CD14-positive monocyte (primary cell): ENCODE measurements at regions not wholly inside any gene's neighbourhood (a gene's known extent, or its start where the extent isn't known, plus 50 kb on each side); places are given as distances from the start of the nearest gene placed in this dataset.

ENCODE experiments used
- DNase-seq, 3 donors: peaks; one replicate each; pipeline ENCODE4 v3.0.0-alpha.2; 2011 to 2022
- H2AFZ ChIP-seq: 2 replicates; pipeline ENCODE4 v1.6.0; 2012; ENCODE audit warnings: mild to moderate bottlenecking, low read depth, low read length, inconsistent platforms; ENCODE audit not compliant: insufficient read depth, poor library complexity, severe bottlenecking
- H3K27ac ChIP-seq, 2 donors: 1 replicate in 1 of 2; 2 replicates in 1 of 2; pipeline ENCODE4 v1.5.1; 2012 to 2013; ENCODE audit warnings: low read length in 2 of 2, control low read depth in 1 of 2, inconsistent platforms in 1 of 2, low read depth in 1 of 2, mild to moderate bottlenecking in 1 of 2
- H3K27me3 ChIP-seq, 2 donors: one replicate each; pipeline versions ENCODE4 v1.6.0 to v1.6.1; 2011 to 2013; ENCODE audit warnings: low read length in 2 of 2; ENCODE audit not compliant: control insufficient read depth in 2 of 2, insufficient read depth in 2 of 2
- H3K36me3 ChIP-seq, 2 donors: replicated peaks in 1 of 2; 1 replicate in 1 of 2; 2 replicates in 1 of 2; pipeline versions ENCODE4 v1.5.1 to v1.6.1; 2012 to 2013; ENCODE audit warnings: low read length in 2 of 2, control low read depth in 1 of 2, inconsistent platforms in 1 of 2, mild to moderate bottlenecking in 1 of 2; ENCODE audit not compliant: insufficient read depth in 2 of 2, control insufficient read depth in 1 of 2
- H3K4me1 ChIP-seq, 2 donors: 1 replicate in 1 of 2; 2 replicates in 1 of 2; pipeline versions ENCODE4 v1.5.1 to v1.6.1; 2012 to 2013; ENCODE audit warnings: low read length in 2 of 2, control low read depth in 1 of 2, inconsistent platforms in 1 of 2, mild to moderate bottlenecking in 1 of 2, moderate library complexity in 1 of 2; ENCODE audit not compliant: insufficient read depth in 2 of 2, control insufficient read depth in 1 of 2
- H3K4me2 ChIP-seq: replicated peaks from 2 replicates; pipeline ENCODE3; 2012; ENCODE audit warnings: low read length, moderate library complexity, mild to moderate bottlenecking; ENCODE audit not compliant: poor library complexity, severe bottlenecking; ENCODE audit errors: extremely low read depth
- H3K4me3 ChIP-seq, 3 experiments: fragments of 200-600 bp in 1 of 3; sonication (generic) in 1 of 3; replicated peaks in 1 of 3; 1 replicate in 2 of 3; 2 replicates in 1 of 3; pipeline ENCODE4 v1.5.1; 2011 to 2013; ENCODE audit warnings: low read length in 3 of 3, mild to moderate bottlenecking in 3 of 3, control low read depth in 2 of 3, low read depth in 2 of 3, inconsistent platforms in 1 of 3, moderate library complexity in 1 of 3
- H3K79me2 ChIP-seq: 2 replicates; pipeline ENCODE4 v1.6.0; 2012; ENCODE audit warnings: mild to moderate bottlenecking, control low read depth, inconsistent platforms, low read length, moderate library complexity; ENCODE audit not compliant: insufficient read depth
- H3K9ac ChIP-seq: 2 replicates; pipeline ENCODE4 v1.6.0; 2017; ENCODE audit warnings: low read length, mild to moderate bottlenecking; ENCODE audit not compliant: insufficient read depth, poor library complexity, severe bottlenecking
- H3K9me3 ChIP-seq, 2 donors: replicated peaks in 1 of 2; 1 replicate in 1 of 2; 2 replicates in 1 of 2; pipeline versions ENCODE4 v1.5.1 to v1.6.1; 2012 to 2013; ENCODE audit warnings: low read length in 2 of 2, control low read depth in 1 of 2; ENCODE audit not compliant: control insufficient read depth in 1 of 2, insufficient read depth in 1 of 2
- H4K20me1 ChIP-seq: 2 replicates; pipeline ENCODE4 v1.6.0; 2012; ENCODE audit warnings: mild to moderate bottlenecking, low read length, control low read depth, moderate library complexity; ENCODE audit not compliant: insufficient read depth
- H3K27ac Mint-ChIP-seq, 7 donors: one replicate each; pipeline ENCODE4 v1.8.0; 2020; ENCODE audit warnings: mild to moderate bottlenecking in 7 of 7, mixed read lengths in 7 of 7, moderate library complexity in 6 of 7, inconsistent platforms in 2 of 7
- H3K27me3 Mint-ChIP-seq, 3 donors: one replicate each; pipeline ENCODE4 v1.8.0; 2021 to 2022; ENCODE audit warnings: low read depth in 3 of 3, mild to moderate bottlenecking in 3 of 3, mixed read lengths in 3 of 3, moderate library complexity in 3 of 3, inconsistent platforms in 1 of 3
- H3K36me3 Mint-ChIP-seq, 2 donors: one replicate each; pipeline ENCODE4 v1.8.0; 2020; ENCODE audit warnings: mixed read lengths in 2 of 2, inconsistent platforms in 1 of 2, mild to moderate bottlenecking in 1 of 2
- H3K4me1 Mint-ChIP-seq: one replicate; pipeline ENCODE4 v1.8.0; 2020; ENCODE audit warnings: mild to moderate bottlenecking, mixed read lengths
- H3K4me3 Mint-ChIP-seq, 2 donors: one replicate each; pipeline ENCODE4 v1.8.0; 2020; ENCODE audit warnings: mild to moderate bottlenecking in 2 of 2, mixed read lengths in 2 of 2, moderate library complexity in 1 of 2
- H3K9me3 Mint-ChIP-seq, 7 donors: one replicate each; pipeline ENCODE4 v1.8.0; 2020 to 2022; ENCODE audit warnings: mixed read lengths in 7 of 7, mild to moderate bottlenecking in 6 of 7, moderate library complexity in 6 of 7, inconsistent platforms in 2 of 7
- CTCF ChIP-seq: fragments of 200-600 bp; IDR thresholded peaks from one replicate; pipeline ENCODE4 v1.8.0; 2022; ENCODE audit warnings: antibody characterized with exemption, mild to moderate bottlenecking
- WGBS: methylation state at CpG from one replicate; pipeline ENCODE4 v1.1.5; 2013; ENCODE audit warnings: missing lambda C conversion rate; ENCODE audit not compliant: insufficient coverage; 5-methylcytosine and 5-hydroxymethylcytosine counted together
- intact Hi-C, 2 donors: fragments of 100-400 bp; cut with micrococcal nuclease; formaldehyde crosslinking; loops; one replicate each; pipeline versions ENCODE4 v1.15.0 to v1.15.1; 2023

- Mint-ChIP-seq H3K27ac (no peak overlapping the region), H3K36me3 (no peaks in the 10 kb centered on the region), H3K9me3 (peaks cover 0 to 10% (median 8%) of the 10 kb centered on the region in 7 donors), H3K27me3 (no peaks in the 10 kb centered on the region), H3K4me1 (no peaks in the 10 kb centered on the region), H3K4me3 (no peak overlapping the region)
- Histone ChIP-seq H3K4me3 (no peak overlapping the region), H3K27me3 (no peaks in the 10 kb centered on the region), H3K27ac (no peak overlapping the region), H3K4me1 (no peaks in the 10 kb centered on the region), H3K36me3 (no peaks in the 10 kb centered on the region), H2AFZ (no peak overlapping the region), H3K4me2 (no peak overlapping the region), H3K79me2 (no peaks in the 10 kb centered on the region), H3K9me3 (no peaks in the 10 kb centered on the region), H3K9ac (no peak overlapping the region), H4K20me1 (no peaks in the 10 kb centered on the region)
- no peak for TF ChIP-seq CTCF
- WGBS: 96% methylated on average over 4 of the region's 6 CpGs
- DNase-seq: no peak
- intact Hi-C loops: no loop called here
Measured at GRCh38 chr4:79082997-79083396, 143.8 kb upstream of the PAQR3 start.

- WGBS: 60% methylated on average over 1 of the region's 1 CpG
- no peak overlapping the region for H3K27ac Mint-ChIP-seq
Measured at GRCh38 chr4:79081973-79082372, 142.7 kb upstream of the PAQR3 start.

More at GRCh38 chr4:79081973-79082372, 142.7 kb upstream of the PAQR3 start:
- no peaks in the 10 kb centered on the region for H3K79me2 ChIP-seq
- H2AFZ ChIP-seq: no peak overlapping the region
- H3K9me3 Mint-ChIP-seq: peaks cover 0 to 10% (median 8%) of the 10 kb centered on the region in 7 donors
- DNase-seq: no peak
- H3K36me3 Mint-ChIP-seq: no peaks in the 10 kb centered on the region
- no peak overlapping the region for H3K27ac ChIP-seq
- no peak overlapping the region for H3K4me3 Mint-ChIP-seq
- no peaks in the 10 kb centered on the region for H4K20me1 ChIP-seq
- no peak overlapping the region for H3K4me3 ChIP-seq
- no peaks in the 10 kb centered on the region for H3K27me3 Mint-ChIP-seq
- no peaks in the 10 kb centered on the region for H3K9me3 ChIP-seq
- intact Hi-C loops: no loop called here
- H3K9ac ChIP-seq: no peak overlapping the region
- no peaks in the 10 kb centered on the region for H3K36me3 ChIP-seq
- TF ChIP-seq CTCF: no peak
- H3K4me1 Mint-ChIP-seq: no peaks in the 10 kb centered on the region
- H3K27me3 ChIP-seq: no peaks in the 10 kb centered on the region
- H3K4me1 ChIP-seq: no peaks in the 10 kb centered on the region
- no peak overlapping the region for H3K4me2 ChIP-seq
